HG03520 (cell line): ENCODE measurements at regions not wholly inside any gene's neighbourhood (a gene's known extent, or its start where the extent isn't known, plus 50 kb on each side); places are given as distances from the start of the nearest gene placed in this dataset.
"Not testable (repeated sequence)": the region's sequence is repeated elsewhere in the genome, so short reads cannot be mapped to it uniquely, and the experiment has no call there.

ENCODE experiments used
- ATAC-seq: cut with Tn5 transposase; IDR thresholded peaks from one replicate; pipeline ENCODE4 v1.9.1; 2021; ENCODE audit warnings: mild to moderate bottlenecking, moderate library complexity; ENCODE audit not compliant: unreplicated experiment

GRCh38 chr2:131736406-131736805, 208.7 kb downstream of the CCDC74A start:
- ATAC-seq = peak; percentile 97

GRCh38 chr2:131738533-131738932, 210.8 kb downstream of the CCDC74A start:
- ATAC-seq = not testable (repeated sequence)

GRCh38 chr2:131738996-131739434, 211.3 kb downstream of the CCDC74A start:
- ATAC-seq = not testable (repeated sequence)

GRCh38 chr2:131753640-131754561, 226.2 kb downstream of the CCDC74A start:
- ATAC-seq = no peak

- ATAC-seq = no peak
Observed at GRCh38 chr2:131754929-131755720, 227.4 kb downstream of the CCDC74A start.

- no peak for ATAC-seq
Observed at GRCh38 chr2:131756141-131756907, 228.6 kb downstream of the CCDC74A start.

- not testable (repeated sequence) for ATAC-seq
Observed at GRCh38 chr2:131758941-131759340, 231.3 kb downstream of the CCDC74A start.

- not testable (repeated sequence) for ATAC-seq
Observed at GRCh38 chr2:131774955-131775555, 247.4 kb downstream of the CCDC74A start.

GRCh38 chr2:131775903-131776506, 248.3 kb downstream of the CCDC74A start:
- not testable (repeated sequence) for ATAC-seq

- not testable (repeated sequence) for ATAC-seq
Observed at GRCh38 chr2:131780446-131780845, 252.8 kb downstream of the CCDC74A start.

- ATAC-seq = no peak
Observed at GRCh38 chr2:131801210-131801744, 273.6 kb downstream of the CCDC74A start.

GRCh38 chr2:131801745-131802350, 274.2 kb downstream of the CCDC74A start:
- peak; percentile 96 for ATAC-seq

- not testable (repeated sequence) for ATAC-seq
Observed at GRCh38 chr2:131802351-131802836, 274.7 kb downstream of the CCDC74A start.

GRCh38 chr2:131803237-131803636, 275.5 kb downstream of the CCDC74A start:
- ATAC-seq = not testable (repeated sequence)

- ATAC-seq = not testable (repeated sequence)
Observed at GRCh38 chr2:131812605-131813004, 284.9 kb downstream of the CCDC74A start.

- not testable (repeated sequence) for ATAC-seq
Observed at GRCh38 chr2:131813378-131813777, 285.7 kb downstream of the CCDC74A start.

GRCh38 chr2:131818267-131818973, 290.7 kb downstream of the CCDC74A start:
- not testable (repeated sequence) for ATAC-seq

GRCh38 chr2:131822237-131822721, 294.6 kb downstream of the CCDC74A start:
- ATAC-seq = not testable (repeated sequence)
